DMS79 treated with DMSO at 0.1 percent for 48 hours (cell line): ENCODE measurements at regions not wholly inside any gene's neighbourhood (a gene's known extent, or its start where the extent isn't known, plus 50 kb on each side); places are given as distances from the start of the nearest gene placed in this dataset.
"Not testable (repeated sequence)": the region's sequence is repeated elsewhere in the genome, so short reads cannot be mapped to it uniquely, and the experiment has no call there.

ENCODE experiments used
- DNase-seq: peaks from one replicate; lab custom pipeline; 2025; lab: John Stamatoyannopoulos, UW

GRCh38 chr3:145581694-145582093, 579.3 kb downstream of the PLOD2 start:
- DNase-seq, result no peak

- DNase-seq, result no peak
Measured at GRCh38 chr3:145604851-145605250, 556.1 kb downstream of the PLOD2 start.

- no peak for DNase-seq
Measured at GRCh38 chr3:145620002-145620401, 541.0 kb downstream of the PLOD2 start.

GRCh38 chr3:145620486-145620885, 540.5 kb downstream of the PLOD2 start:
- no peak for DNase-seq

GRCh38 chr3:145623349-145623748, 537.6 kb downstream of the PLOD2 start:
- DNase-seq, result no peak

GRCh38 chr3:145628211-145628610, 532.8 kb downstream of the PLOD2 start:
- no peak for DNase-seq

- DNase-seq, result no peak
Measured at GRCh38 chr3:145637105-145637504, 523.9 kb downstream of the PLOD2 start.

- DNase-seq, result no peak
Measured at GRCh38 chr3:145639003-145639606, 521.9 kb downstream of the PLOD2 start.

GRCh38 chr3:145639875-145640274, 521.1 kb downstream of the PLOD2 start:
- no peak for DNase-seq

GRCh38 chr3:145648396-145648795, 512.6 kb downstream of the PLOD2 start:
- DNase-seq, result no peak

- DNase-seq, result no peak
Measured at GRCh38 chr3:145649368-145649887, 511.6 kb downstream of the PLOD2 start.

GRCh38 chr3:145650170-145650569, 510.8 kb downstream of the PLOD2 start:
- no peak for DNase-seq

- no peak for DNase-seq
Measured at GRCh38 chr3:145671121-145671520, 489.9 kb downstream of the PLOD2 start.

GRCh38 chr3:145673838-145674237, 487.1 kb downstream of the PLOD2 start:
- no peak for DNase-seq

GRCh38 chr3:145678401-145678800, 482.6 kb downstream of the PLOD2 start:
- no peak for DNase-seq

GRCh38 chr3:145681181-145681580, 479.8 kb downstream of the PLOD2 start:
- no peak for DNase-seq

GRCh38 chr3:145687978-145688377, 473.0 kb downstream of the PLOD2 start:
- DNase-seq, result not testable (repeated sequence)

GRCh38 chr3:145692751-145693150, 468.2 kb downstream of the PLOD2 start:
- DNase-seq, result no peak

- DNase-seq, result no peak
Measured at GRCh38 chr3:145696011-145696410, 465.0 kb downstream of the PLOD2 start.

- no peak for DNase-seq
Measured at GRCh38 chr3:145698250-145698649, 462.7 kb downstream of the PLOD2 start.

- DNase-seq, result no peak
Measured at GRCh38 chr3:145698749-145699148, 462.2 kb downstream of the PLOD2 start.

- DNase-seq, result no peak
Measured at GRCh38 chr3:145704020-145704419, 457.0 kb downstream of the PLOD2 start.

- not testable (repeated sequence) for DNase-seq
Measured at GRCh38 chr3:145709779-145710178, 451.2 kb downstream of the PLOD2 start.

- DNase-seq, result no peak
Measured at GRCh38 chr3:145716519-145716918, 444.5 kb downstream of the PLOD2 start.
